ENCODE measurements at regions not wholly inside any gene's neighbourhood (a gene's known extent, or its start where the extent isn't known, plus 50 kb on each side); places are given as distances from the start of the nearest gene placed in this dataset.

GRCh38 chr6:99816795-99817194, 177.2 kb downstream of the MCHR2 start (continued):
- TF ChIP-seq YY1 (IDR thresholded peaks at IDR 0.05; ENCODE audit: low read depth, low read length) (no peak), RAD21 (IDR thresholded peaks at IDR 0.05 in 1 of 2, conservative IDR thresholded peaks at IDR 0.05 in 1 of 2; ENCODE audit: low read depth in 2 of 2, low read length in 2 of 2) (no peak), SUZ12 (IDR thresholded peaks at IDR 0.05; ENCODE audit: low read length) (no peak), NANOG (IDR thresholded peaks at IDR 0.05; ENCODE audit: insufficient read depth, low read depth, low read length, poor library complexity, severe bottlenecking) (no peak), CHD7 (IDR thresholded peaks at IDR 0.05; ENCODE audit: insufficient replicate concordance, low read length) (no peak), TCF12 (IDR thresholded peaks at IDR 0.05; ENCODE audit: low read depth, low read length) (no peak)

All from H1 (cell line).